Left ventricle myocardium inferior (tissue), 1 donor: ENCODE measurements at regions not wholly inside any gene's neighbourhood (a gene's known extent, or its start where the extent isn't known, plus 50 kb on each side); places are given as distances from the start of the nearest gene placed in this dataset.

Experiments
- DNase-seq: peaks from one replicate; pipeline ENCODE4 v3.0.0-alpha.2; 2020
- H3K27ac ChIP-seq: fragments of 200-600 bp; replicated peaks from 2 replicates; pipeline ENCODE4 v1.8.0; 2021
- H3K27me3 ChIP-seq: fragments of 200-600 bp; 2 replicates; pipeline ENCODE4 v1.8.0; 2021; ENCODE audit warnings: low read depth
- H3K36me3 ChIP-seq: fragments of 200-600 bp; 2 replicates; pipeline ENCODE4 v1.8.0; 2021
- H3K4me1 ChIP-seq: fragments of 200-600 bp; 2 replicates; pipeline ENCODE4 v1.8.0; 2021
- H3K4me3 ChIP-seq: fragments of 200-600 bp; 2 replicates; pipeline ENCODE4 v1.8.0; 2021; ENCODE audit warnings: mild to moderate bottlenecking, moderate library complexity
- H3K9me3 ChIP-seq: fragments of 200-600 bp; replicated peaks from 2 replicates; pipeline ENCODE4 v1.8.0; 2021
- intact Hi-C: fragments of 100-400 bp; cut with micrococcal nuclease; formaldehyde crosslinking; loops from one replicate; pipeline ENCODE4 v1.11.0; 2022
- TF ChIP-seq, protein P1 (sequence below): fragments of 200-600 bp; IDR thresholded peaks from 2 replicates; pipeline ENCODE4 v1.8.0; 2021; ENCODE audit warnings: antibody characterized with exemption, mild to moderate bottlenecking, borderline replicate concordance
- donor health status: DM: no; HTN: yes; CAD: no; lungs with severe emphysema.

DNA sequence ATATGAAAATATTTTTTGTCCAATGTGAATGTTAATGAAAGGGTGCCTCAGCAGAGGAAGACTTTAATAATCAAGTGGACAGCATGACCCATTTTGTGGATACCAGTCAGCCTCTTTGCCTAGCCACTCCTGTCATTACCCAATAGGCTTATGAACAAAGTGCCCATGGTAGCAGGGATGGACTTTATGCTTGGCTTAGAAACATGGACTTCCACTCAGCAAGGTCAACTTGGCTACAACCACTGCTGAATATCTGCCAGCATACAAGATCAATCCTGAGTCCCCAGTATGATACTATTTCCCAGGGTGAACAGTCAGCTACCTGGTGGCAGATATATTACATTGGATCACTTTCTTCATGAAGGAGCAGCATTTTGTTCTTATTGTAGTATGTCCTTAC lies 56.7 kb upstream of the NXF3 start:
- Histone ChIP-seq H3K4me3 (no peak overlapping the region), H3K4me1 (no peaks in the 10 kb centered on the region), H3K36me3 (no peaks in the 10 kb centered on the region), H3K27me3 (no peaks in the 10 kb centered on the region), H3K9me3 (no peaks in the 10 kb centered on the region), H3K27ac (no peak overlapping the region)
- intact Hi-C loops: no loop called here
- DNase-seq: no peak
- TF ChIP-seq, protein P1, sequence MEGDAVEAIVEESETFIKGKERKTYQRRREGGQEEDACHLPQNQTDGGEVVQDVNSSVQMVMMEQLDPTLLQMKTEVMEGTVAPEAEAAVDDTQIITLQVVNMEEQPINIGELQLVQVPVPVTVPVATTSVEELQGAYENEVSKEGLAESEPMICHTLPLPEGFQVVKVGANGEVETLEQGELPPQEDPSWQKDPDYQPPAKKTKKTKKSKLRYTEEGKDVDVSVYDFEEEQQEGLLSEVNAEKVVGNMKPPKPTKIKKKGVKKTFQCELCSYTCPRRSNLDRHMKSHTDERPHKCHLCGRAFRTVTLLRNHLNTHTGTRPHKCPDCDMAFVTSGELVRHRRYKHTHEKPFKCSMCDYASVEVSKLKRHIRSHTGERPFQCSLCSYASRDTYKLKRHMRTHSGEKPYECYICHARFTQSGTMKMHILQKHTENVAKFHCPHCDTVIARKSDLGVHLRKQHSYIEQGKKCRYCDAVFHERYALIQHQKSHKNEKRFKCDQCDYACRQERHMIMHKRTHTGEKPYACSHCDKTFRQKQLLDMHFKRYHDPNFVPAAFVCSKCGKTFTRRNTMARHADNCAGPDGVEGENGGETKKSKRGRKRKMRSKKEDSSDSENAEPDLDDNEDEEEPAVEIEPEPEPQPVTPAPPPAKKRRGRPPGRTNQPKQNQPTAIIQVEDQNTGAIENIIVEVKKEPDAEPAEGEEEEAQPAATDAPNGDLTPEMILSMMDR: no peak

DNA sequence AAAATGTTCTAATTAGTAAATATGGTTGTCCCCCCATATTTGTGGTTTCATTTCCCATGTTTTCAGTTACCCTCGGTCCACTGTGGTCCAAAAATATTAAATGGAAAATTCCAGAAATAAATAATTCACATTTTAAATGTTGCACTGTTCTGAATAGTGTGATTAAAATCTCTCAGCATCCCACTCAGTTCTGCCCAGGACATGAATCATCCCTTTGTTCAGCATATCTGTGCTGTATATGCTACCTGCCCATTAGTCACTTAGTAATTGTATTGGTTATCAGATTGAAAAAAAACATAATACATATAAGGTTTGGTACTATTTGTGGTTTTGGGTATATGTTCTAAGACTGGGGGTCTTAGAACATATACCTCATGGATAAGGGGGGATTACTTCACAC lies 55.1 kb upstream of the NXF3 start:
- H3K27me3 ChIP-seq: no peaks in the 10 kb centered on the region
- no peak overlapping the region for H3K27ac ChIP-seq
- no peaks in the 10 kb centered on the region for H3K36me3 ChIP-seq
- no peak overlapping the region for H3K4me3 ChIP-seq
- H3K4me1 ChIP-seq: no peaks in the 10 kb centered on the region
- TF ChIP-seq, protein P1: no peak
- intact Hi-C loops: no loop called here
- no peaks in the 10 kb centered on the region for H3K9me3 ChIP-seq
- DNase-seq: no peak
